Esophagus squamous epithelium (tissue), 5 donors: ENCODE measurements at regions not wholly inside any gene's neighbourhood (a gene's known extent, or its start where the extent isn't known, plus 50 kb on each side); places are given as distances from the start of the nearest gene placed in this dataset.

Experiments used
- DNase-seq: peaks from one replicate; lab custom pipeline; 2025; lab: John Stamatoyannopoulos, UW
- H3K27ac ChIP-seq, 4 donors: fragments of 200-600 bp; sonication (generic); one replicate each; pipeline ENCODE4 v1.5.1; 2016 to 2019; ENCODE audit warnings: mild to moderate bottlenecking in 1 of 4
- H3K27me3 ChIP-seq, 4 donors: fragments of 200-600 bp; sonication (generic); 1 replicate in 3 of 4; 2 replicates in 1 of 4; pipeline versions ENCODE4 v1.5.1 to v1.6.0; 2017 to 2021; ENCODE audit warnings: antibody characterized with exemption in 1 of 4
- H3K36me3 ChIP-seq, 3 donors: fragments of 200-600 bp; sonication (generic); one replicate each; pipeline ENCODE4 v1.5.1; 2016 to 2019
- H3K4me1 ChIP-seq, 3 donors: fragments of 200-600 bp; sonication (generic); one replicate each; pipeline ENCODE4 v1.5.1; 2017 to 2019
- H3K4me3 ChIP-seq, 4 donors: fragments of 200-600 bp; sonication (generic); 1 replicate in 3 of 4; 2 replicates in 1 of 4; pipeline ENCODE4 v1.5.1; 2016 to 2019; ENCODE audit warnings: mild to moderate bottlenecking in 2 of 4, moderate library complexity in 1 of 4
- H3K9me3 ChIP-seq, 3 donors: fragments of 200-600 bp; sonication (generic); one replicate each; pipeline ENCODE4 v1.5.1; 2016 to 2019
- CTCF ChIP-seq, 6 experiments: fragments of 450-650 bp in 4 of 6; fragments of 200-600 bp in 2 of 6; sonication (generic) in 2 of 6; IDR thresholded peaks; one replicate each; pipeline ENCODE4 v1.5.1; 2016 to 2019; ENCODE audit warnings: antibody characterized with exemption in 6 of 6, mild to moderate bottlenecking in 4 of 6, moderate library complexity in 4 of 6
- POLR2A ChIP-seq, 4 donors: fragments of 450-650 bp; IDR thresholded peaks; one replicate each; pipeline ENCODE4 v1.6.1; 2017; ENCODE audit warnings: antibody characterized with exemption in 4 of 4, mild to moderate bottlenecking in 4 of 4, moderate library complexity in 3 of 4
- WGBS, 2 donors: methylation state at CpG; one replicate each; pipeline ENCODE4 v1.1.5; 2018; 5-methylcytosine and 5-hydroxymethylcytosine counted together
- intact Hi-C: fragments of 100-400 bp; cut with DNase I; formaldehyde crosslinking; loops from one replicate; pipeline ENCODE4 v1.15.0; 2022
- donor health status: DM: yes; HTN: yes; CAD: no.

- no peak overlapping the region for H3K27ac ChIP-seq
- no peaks in the 10 kb centered on the region for H3K9me3 ChIP-seq
- TF ChIP-seq POLR2A (IDR thresholded peaks at IDR 0.05) (no peak), CTCF (IDR thresholded peaks at IDR 0.05) (no peak)
- no peaks in the 10 kb centered on the region for H3K27me3 ChIP-seq
- no peaks in the 10 kb centered on the region for H3K36me3 ChIP-seq
- no peak for DNase-seq
- H3K4me1 ChIP-seq: no peaks in the 10 kb centered on the region
- no peak overlapping the region for H3K4me3 ChIP-seq
- intact Hi-C loops: no loop called here
These were observed 626.6 kb downstream of the CDH8 start for GRCh38 chr16:61409604-61410003.

- Histone ChIP-seq H3K9me3 (no peaks in the 10 kb centered on the region), H3K27ac (no peak overlapping the region), H3K36me3 (no peaks in the 10 kb centered on the region), H3K4me3 (no peak overlapping the region), H3K4me1 (no peaks in the 10 kb centered on the region), H3K27me3 (no peaks in the 10 kb centered on the region)
- DNase-seq: no peak
- intact Hi-C loops: no loop called here
- TF ChIP-seq POLR2A (IDR thresholded peaks at IDR 0.05) (no peak), CTCF (IDR thresholded peaks at IDR 0.05) (no peak)
- 67 to 79% methylated on average over 4 of the region's 4 CpGs for WGBS, 2 donors
These were observed 632.9 kb downstream of the CDH8 start for GRCh38 chr16:61403386-61403785.

GRCh38 chr16:61391896-61392295 lies 644.3 kb downstream of the CDH8 start:
- TF ChIP-seq CTCF (IDR thresholded peaks at IDR 0.05): no peak
- no peak for TF ChIP-seq POLR2A (IDR thresholded peaks at IDR 0.05)
- Histone ChIP-seq H3K27me3 (no peaks in the 10 kb centered on the region), H3K4me3 (no peak overlapping the region), H3K27ac (no peak overlapping the region), H3K9me3 (no peaks in the 10 kb centered on the region), H3K4me1 (no peaks in the 10 kb centered on the region), H3K36me3 (no peaks in the 10 kb centered on the region)
- DNase-seq: no peak
- intact Hi-C loops: no loop called here
- 65 to 81% methylated on average over 4 of the region's 4 CpGs for WGBS, 2 donors

GRCh38 chr16:61390965-61391637 lies 645.1 kb downstream of the CDH8 start:
- no peak overlapping the region for H3K27ac ChIP-seq
- no peak for DNase-seq
- H3K36me3 ChIP-seq: no peaks in the 10 kb centered on the region
- H3K4me3 ChIP-seq: no peak overlapping the region
- no peaks in the 10 kb centered on the region for H3K27me3 ChIP-seq
- H3K4me1 ChIP-seq: no peaks in the 10 kb centered on the region
- intact Hi-C loops: no loop called here
- WGBS, 2 donors: 64 to 74% methylated on average over 4 of the region's 4 CpGs
- H3K9me3 ChIP-seq: no peaks in the 10 kb centered on the region
- no peak for TF ChIP-seq POLR2A (IDR thresholded peaks at IDR 0.05)

GRCh38 chr16:61385392-61386071 lies 650.7 kb downstream of the CDH8 start:
- no peak overlapping the region for H3K27ac ChIP-seq
- no peaks in the 10 kb centered on the region for H3K4me1 ChIP-seq
- WGBS, 2 donors: 66 to 80% methylated on average over 12 of the region's 12 CpGs
- DNase-seq: no peak
- H3K4me3 ChIP-seq: no peak overlapping the region
- H3K27me3 ChIP-seq: no peaks in the 10 kb centered on the region
- TF ChIP-seq CTCF (IDR thresholded peaks at IDR 0.05): no peak
- TF ChIP-seq POLR2A (IDR thresholded peaks at IDR 0.05): no peak
- H3K9me3 ChIP-seq: no peaks in the 10 kb centered on the region
- no peaks in the 10 kb centered on the region for H3K36me3 ChIP-seq
- intact Hi-C loops: no loop called here
